Glutamatergic neuron (in vitro differentiated cells): ENCODE measurements at regions not wholly inside any gene's neighbourhood (a gene's known extent, or its start where the extent isn't known, plus 50 kb on each side); places are given as distances from the start of the nearest gene placed in this dataset.

Experiments
- DNase-seq: peaks from one replicate; pipeline ENCODE4 v3.0.0; 2022
- H3K27ac Mint-ChIP-seq: one replicate; pipeline ENCODE4 v1.8.0; 2020; ENCODE audit warnings: mild to moderate bottlenecking, mixed read lengths, inconsistent platforms; ENCODE audit not compliant: unreplicated experiment
- H3K27me3 Mint-ChIP-seq: one replicate; pipeline ENCODE4 v1.8.0; 2020; ENCODE audit warnings: mild to moderate bottlenecking, moderate library complexity, mixed read lengths, inconsistent platforms; ENCODE audit not compliant: unreplicated experiment
- H3K36me3 Mint-ChIP-seq: one replicate; pipeline ENCODE4 v1.8.0; 2020; ENCODE audit warnings: mild to moderate bottlenecking, mixed read lengths, inconsistent platforms; ENCODE audit not compliant: unreplicated experiment
- H3K4me1 Mint-ChIP-seq: one replicate; pipeline ENCODE4 v1.8.0; 2020; ENCODE audit warnings: mild to moderate bottlenecking, low read depth, mixed read lengths, inconsistent platforms; ENCODE audit not compliant: unreplicated experiment
- H3K4me3 Mint-ChIP-seq: one replicate; pipeline ENCODE4 v1.8.0; 2020; ENCODE audit warnings: mild to moderate bottlenecking, mixed read lengths, inconsistent platforms; ENCODE audit not compliant: unreplicated experiment
- H3K9me3 Mint-ChIP-seq: one replicate; pipeline ENCODE4 v1.8.0; 2020; ENCODE audit warnings: mild to moderate bottlenecking, moderate library complexity, mixed read lengths, inconsistent platforms; ENCODE audit not compliant: unreplicated experiment
- CTCF ChIP-seq: fragments of 200-600 bp; sonication (generic); IDR thresholded peaks from one replicate; pipeline ENCODE4 v1.5.0; 2021; ENCODE audit not compliant: partially characterized antibody, unreplicated experiment

DNA sequence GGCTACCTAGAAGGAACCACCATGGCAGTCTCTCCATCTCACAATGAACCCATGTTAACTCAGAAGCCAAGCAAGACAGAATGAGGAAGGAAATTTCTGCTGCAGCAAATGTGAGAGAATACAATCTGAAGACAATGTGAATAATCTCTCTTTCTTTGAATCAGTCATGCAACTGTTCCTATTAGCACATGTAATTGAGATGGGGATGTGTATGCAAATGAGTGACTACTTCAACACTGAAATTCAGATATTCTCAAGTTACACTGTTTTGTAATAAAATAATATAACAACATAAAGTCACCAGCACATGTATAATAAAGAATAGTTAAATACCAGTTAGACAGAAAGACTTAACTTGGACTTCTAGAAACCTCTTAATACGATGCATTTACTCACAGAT lies 1200.6 kb upstream of the PIK3C3 start:
- Mint-ChIP-seq H3K4me3 (no peak overlapping the region), H3K36me3 (no peaks in the 10 kb centered on the region), H3K4me1 (no peaks in the 10 kb centered on the region), H3K27ac (no peak overlapping the region), H3K27me3 (no peaks in the 10 kb centered on the region), H3K9me3 (no peaks in the 10 kb centered on the region)
- DNase-seq = no peak
- TF ChIP-seq CTCF = no peak

DNA sequence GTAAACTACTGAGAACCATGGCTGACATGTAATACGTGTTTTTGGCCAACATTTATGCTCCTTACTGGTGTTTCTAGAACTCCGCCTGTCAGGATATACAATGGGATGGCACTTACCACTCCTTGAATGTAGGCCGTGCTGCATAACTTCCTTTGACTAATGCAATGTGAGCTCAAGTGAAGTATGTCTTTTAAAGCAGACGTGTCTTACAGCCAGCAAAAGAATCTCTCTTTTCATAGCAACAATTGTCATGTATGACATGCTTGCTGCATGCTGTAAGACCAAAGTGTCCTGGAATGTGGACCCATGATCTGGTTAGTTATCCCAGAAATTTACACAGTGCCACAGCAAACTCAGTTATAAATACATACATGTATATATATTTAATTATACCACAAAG lies 1202.7 kb upstream of the PIK3C3 start:
- Mint-ChIP-seq H3K27ac (no peak overlapping the region), H3K4me1 (no peaks in the 10 kb centered on the region), H3K36me3 (no peaks in the 10 kb centered on the region), H3K4me3 (no peak overlapping the region), H3K27me3 (no peaks in the 10 kb centered on the region), H3K9me3 (no peaks in the 10 kb centered on the region)
- no peak for TF ChIP-seq CTCF
- no peak for DNase-seq

DNA sequence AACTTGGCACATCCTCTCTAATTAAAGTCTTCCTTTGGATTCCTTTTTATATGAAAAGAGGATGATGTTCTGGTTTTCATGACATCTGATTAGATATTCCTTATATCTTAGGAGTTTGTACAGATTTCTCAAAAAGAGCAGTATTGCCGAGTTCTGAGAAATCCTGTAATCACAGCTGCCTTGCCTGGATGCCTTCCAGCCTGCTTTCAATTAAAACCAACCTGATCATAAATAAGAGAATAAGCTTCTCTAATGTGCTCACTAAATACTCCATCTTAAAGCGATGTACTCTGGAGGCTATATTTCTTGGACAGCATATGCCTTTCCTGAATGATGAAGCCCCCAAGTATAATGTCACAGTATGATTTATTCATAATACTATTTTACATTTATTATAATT lies 1203.8 kb upstream of the PIK3C3 start:
- Mint-ChIP-seq H3K9me3 (no peaks in the 10 kb centered on the region), H3K4me3 (no peak overlapping the region), H3K36me3 (no peaks in the 10 kb centered on the region), H3K27me3 (no peaks in the 10 kb centered on the region), H3K27ac (no peak overlapping the region), H3K4me1 (no peaks in the 10 kb centered on the region)
- no peak for TF ChIP-seq CTCF
- no peak for DNase-seq

DNA sequence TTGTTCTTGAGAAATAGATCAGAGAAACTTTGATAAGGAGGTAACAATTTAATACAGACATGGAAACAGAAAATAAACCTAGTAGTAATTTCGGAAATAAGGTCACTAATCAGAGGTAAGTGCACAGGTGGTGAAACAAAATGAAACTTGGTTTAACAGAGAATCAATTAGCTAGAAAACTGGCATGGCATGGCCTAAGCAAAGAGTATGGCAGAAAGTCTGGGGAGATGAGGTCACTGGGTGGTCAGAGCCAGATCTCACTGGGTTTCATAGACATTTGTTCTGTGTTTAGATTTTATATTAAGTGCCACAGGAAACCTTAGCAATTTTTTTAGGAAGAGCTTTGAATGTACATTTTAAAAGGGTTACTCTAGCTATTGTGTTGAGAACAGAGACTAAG lies 1216.0 kb upstream of the PIK3C3 start:
- no peak for TF ChIP-seq CTCF
- no peaks in the 10 kb centered on the region for H3K27me3 Mint-ChIP-seq
- DNase-seq = no peak
- H3K4me3 Mint-ChIP-seq = no peak overlapping the region
- no peaks in the 10 kb centered on the region for H3K36me3 Mint-ChIP-seq
- H3K9me3 Mint-ChIP-seq = peaks cover 1% of the 10 kb centered on the region
- H3K4me1 Mint-ChIP-seq = no peaks in the 10 kb centered on the region
- no peak overlapping the region for H3K27ac Mint-ChIP-seq

- no peak for TF ChIP-seq CTCF
- H3K27ac Mint-ChIP-seq = no peak overlapping the region
- no peaks in the 10 kb centered on the region for H3K9me3 Mint-ChIP-seq
- H3K4me1 Mint-ChIP-seq = no peaks in the 10 kb centered on the region
- no peaks in the 10 kb centered on the region for H3K36me3 Mint-ChIP-seq
- H3K4me3 Mint-ChIP-seq = no peak overlapping the region
- no peak for DNase-seq
- H3K27me3 Mint-ChIP-seq = no peaks in the 10 kb centered on the region
Observed at GRCh38 chr18:40738321-40738880, 1216.6 kb upstream of the PIK3C3 start.
